H1 (cell line): ENCODE measurements at regions not wholly inside any gene's neighbourhood (a gene's known extent, or its start where the extent isn't known, plus 50 kb on each side); places are given as distances from the start of the nearest gene placed in this dataset.
"Not testable (repeated sequence)": the region's sequence is repeated elsewhere in the genome, so short reads cannot be mapped to it uniquely, and the experiment has no call there.

Experiments
- CTCF ChIA-PET: fragments of 300-600 bp; sonication (Branson Sonifier 250); formaldehyde crosslinking; loops from one replicate; lab custom pipeline; 2021; ENCODE audit not compliant: partially characterized antibody; lab: Charles Lee
- POLR2A ChIA-PET: fragments of 300-600 bp; sonication (Branson Sonifier 250); formaldehyde crosslinking; loops from one replicate; lab custom pipeline; 2021; ENCODE audit warnings: inconsistent platforms; ENCODE audit not compliant: partially characterized antibody; lab: Charles Lee
- DNase-seq, 2 experiments: peaks; one replicate each; pipeline versions ENCODE4 v3.0.0 to v3.0.0-alpha.2; 2010 to 2022; ENCODE audit warnings: low spot score in 2 of 2, low read depth in 1 of 2, mixed read lengths in 1 of 2
- FAIRE-seq: peaks from 2 replicates; lab custom pipeline; 2011; peaks lifted over from hg19 to GRCh38; lab: Jason Lieb, UNC
- H2AFZ ChIP-seq: 2 replicates; pipeline ENCODE4 v1.8.1; 2012; ENCODE audit warnings: low read length, inconsistent platforms
- H2AK5ac ChIP-seq: 2 replicates; pipeline ENCODE4 v1.6.1; 2013; ENCODE audit warnings: low read depth, low read length
- H2BK120ac ChIP-seq: replicated peaks from 2 replicates; pipeline ENCODE3; 2013; ENCODE audit warnings: low read depth, low read length, inconsistent platforms
- H2BK12ac ChIP-seq: 2 replicates; pipeline ENCODE4 v1.6.1; 2013; ENCODE audit warnings: low read depth, low read length
- H2BK15ac ChIP-seq: 2 replicates; pipeline ENCODE4 v1.6.1; 2013; ENCODE audit warnings: low read length
- H2BK20ac ChIP-seq: 2 replicates; pipeline ENCODE4 v1.6.1; 2013; ENCODE audit warnings: low read length
- H2BK5ac ChIP-seq: 2 replicates; pipeline ENCODE4 v1.6.1; 2013; ENCODE audit warnings: low read depth, low read length
- H3K14ac ChIP-seq: 2 replicates; pipeline ENCODE4 v1.6.1; 2013; ENCODE audit warnings: inconsistent platforms; ENCODE audit not compliant: insufficient read length
- H3K18ac ChIP-seq: 2 replicates; pipeline ENCODE4 v1.6.1; 2013; ENCODE audit warnings: low read length; ENCODE audit errors: extremely low read depth
- H3K23ac ChIP-seq: 2 replicates; pipeline ENCODE4 v1.6.1; 2013; ENCODE audit warnings: inconsistent platforms; ENCODE audit not compliant: insufficient read length
- H3K23me2 ChIP-seq: 2 replicates; pipeline ENCODE4 v1.6.1; 2013; ENCODE audit warnings: low read depth, low read length
- H3K27ac ChIP-seq: 2 replicates; pipeline ENCODE4 v1.6.1; 2011; ENCODE audit warnings: low read depth, low read length, inconsistent platforms
- H3K27me3 ChIP-seq, 4 experiments: replicated peaks in 1 of 4; 1 replicate in 1 of 4; 2 replicates in 3 of 4; pipeline versions ENCODE4 v1.6.1 to v1.8.1; 2011 to 2013; ENCODE audit warnings: low read length in 3 of 4, mild to moderate bottlenecking in 3 of 4, inconsistent platforms in 2 of 4, mixed read lengths in 2 of 4, moderate library complexity in 1 of 4; ENCODE audit not compliant: control insufficient read depth in 3 of 4, insufficient read depth in 3 of 4; ENCODE audit errors: extremely low read depth in 1 of 4
- H3K36me3 ChIP-seq, 4 experiments: 2 replicates each; pipeline versions ENCODE4 v1.6.1 to v1.8.1; 2011 to 2013; ENCODE audit warnings: mild to moderate bottlenecking in 4 of 4, low read length in 3 of 4, moderate library complexity in 2 of 4, control low read depth in 1 of 4, inconsistent platforms in 1 of 4; ENCODE audit not compliant: insufficient read depth in 4 of 4, control insufficient read depth in 2 of 4
- H3K4ac ChIP-seq: replicated peaks from 2 replicates; pipeline ENCODE3; 2013; ENCODE audit warnings: low read length, low read depth, mixed read lengths, inconsistent platforms; ENCODE audit not compliant: insufficient read length
- H3K4me1 ChIP-seq, 4 experiments: replicated peaks in 1 of 4; 1 replicate in 1 of 4; 2 replicates in 3 of 4; pipeline versions ENCODE4 v1.6.1 to v1.8.1; 2011 to 2013; ENCODE audit warnings: low read length in 3 of 4, inconsistent platforms in 2 of 4, mixed read lengths in 1 of 4; ENCODE audit not compliant: insufficient read depth in 4 of 4, control insufficient read depth in 3 of 4
- H3K4me2 ChIP-seq, 2 experiments: 2 replicates each; pipeline versions ENCODE4 v1.6.1 to v1.8.1; 2011 to 2013; ENCODE audit warnings: low read depth in 2 of 2, low read length in 2 of 2, control low read depth in 1 of 2, inconsistent platforms in 1 of 2, mild to moderate bottlenecking in 1 of 2; ENCODE audit not compliant: insufficient read depth in 1 of 2
- H3K4me3 ChIP-seq, 4 experiments: fragments of 200-600, 300-600 bp in 1 of 4; sonication (generic), shearing (Covaris generic), sonication (Bioruptor Twin) in 1 of 4; 2 replicates each; pipeline versions ENCODE4 v1.5.1 to v1.8.1; 2011 to 2016; ENCODE audit warnings: low read length in 4 of 4, low read depth in 3 of 4, control low read depth in 2 of 4, inconsistent platforms in 2 of 4, mild to moderate bottlenecking in 2 of 4, mixed read lengths in 1 of 4, moderate library complexity in 1 of 4; ENCODE audit not compliant: insufficient read depth in 2 of 4; ENCODE audit errors: extremely low read depth in 1 of 4
- H3K56ac ChIP-seq: replicated peaks from 2 replicates; pipeline ENCODE3; 2013; ENCODE audit warnings: low read depth, mild to moderate bottlenecking, mixed read lengths, low read length, inconsistent platforms; ENCODE audit not compliant: insufficient read length
- H3K79me1 ChIP-seq: 2 replicates; pipeline ENCODE4 v1.6.1; 2013; ENCODE audit warnings: low read depth, low read length, control low read depth
- H3K79me2 ChIP-seq, 2 experiments: 2 replicates each; pipeline versions ENCODE4 v1.6.1 to v1.8.1; 2012 to 2013; ENCODE audit warnings: low read length in 2 of 2, mild to moderate bottlenecking in 2 of 2, inconsistent platforms in 1 of 2; ENCODE audit not compliant: insufficient read depth in 2 of 2, control insufficient read depth in 1 of 2
- H3K9ac ChIP-seq, 4 experiments: replicated peaks in 1 of 4; 1 replicate in 1 of 4; 2 replicates in 3 of 4; pipeline versions ENCODE4 v1.6.1 to v1.8.1; 2011 to 2013; ENCODE audit warnings: low read depth in 3 of 4, low read length in 3 of 4, control low read depth in 2 of 4, mild to moderate bottlenecking in 2 of 4, moderate library complexity in 2 of 4, inconsistent platforms in 1 of 4; ENCODE audit errors: extremely low read depth in 1 of 4
- H3K9me3 ChIP-seq, 2 experiments: 2 replicates each; pipeline versions ENCODE4 v1.6.1 to v1.8.1; 2012 to 2013; ENCODE audit warnings: mild to moderate bottlenecking in 2 of 2, moderate library complexity in 2 of 2, control low read depth in 1 of 2, inconsistent platforms in 1 of 2, low read depth in 1 of 2, low read length in 1 of 2, mixed read lengths in 1 of 2; ENCODE audit not compliant: insufficient read depth in 2 of 2
- H4K20me1 ChIP-seq, 2 experiments: replicated peaks in 1 of 2; 2 replicates each; pipeline versions ENCODE3 to v1.8.1; 2011 to 2013; ENCODE audit warnings: inconsistent platforms in 2 of 2, low read length in 2 of 2, mild to moderate bottlenecking in 1 of 2; ENCODE audit not compliant: insufficient read depth in 2 of 2, control insufficient read depth in 1 of 2
- H4K5ac ChIP-seq: 2 replicates; pipeline ENCODE4 v1.6.1; 2013; ENCODE audit warnings: low read length, low read depth, mixed read lengths, inconsistent platforms; ENCODE audit not compliant: insufficient read length
- H4K8ac ChIP-seq: 2 replicates; pipeline ENCODE4 v1.8.0; 2013; ENCODE audit warnings: mild to moderate bottlenecking, moderate library complexity, low read length, inconsistent platforms; ENCODE audit not compliant: insufficient read depth; ENCODE audit errors: extremely low read depth
- H4K91ac ChIP-seq: replicated peaks from 2 replicates; pipeline ENCODE3; 2013; ENCODE audit warnings: low read length, mixed read lengths, inconsistent platforms; ENCODE audit not compliant: insufficient read length
- WGBS, 2 experiments: shearing (Covaris generic) in 1 of 2; methylation state at CpG; one replicate each; pipeline versions ENCODE4 v1.1.6 to v1.1.7; 2013 to 2015; ENCODE audit warnings: low lambda C conversion rate in 2 of 2, mixed read lengths in 2 of 2, inconsistent platforms in 1 of 2, low coverage in 1 of 2, missing lambda C conversion rate in 1 of 2; ENCODE audit not compliant: insufficient replicate concordance in 2 of 2, insufficient coverage in 1 of 2, insufficient read length in 1 of 2; ENCODE audit errors: extremely low coverage in 1 of 2, missing lambda C conversion rate in 1 of 2; 5-methylcytosine and 5-hydroxymethylcytosine counted together

DNA sequence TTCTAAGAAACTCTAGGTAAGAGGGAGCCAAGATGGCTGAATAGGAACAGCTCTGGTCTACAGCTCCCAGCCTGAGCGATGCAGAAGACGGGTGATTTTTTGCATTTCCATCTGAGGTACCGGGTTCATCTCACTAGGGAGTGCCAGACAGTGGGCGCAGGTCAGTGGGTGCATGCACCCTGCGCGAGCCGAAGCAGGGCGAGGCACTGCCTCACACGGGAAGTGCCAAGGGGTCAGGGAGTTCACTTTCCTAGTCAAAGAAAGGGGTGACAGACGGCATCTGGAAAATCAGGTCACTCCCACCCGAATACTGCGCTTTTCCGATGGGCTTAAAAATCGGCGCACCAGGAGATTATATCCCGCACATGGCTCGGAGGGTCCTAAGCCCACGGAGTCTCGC, 1796.7 kb upstream of the PCDH10 start:
- H3K79me1 ChIP-seq, H2BK20ac ChIP-seq, H2BK15ac ChIP-seq, H2BK12ac ChIP-seq, H4K20me1 ChIP-seq, H2AFZ ChIP-seq, H4K5ac ChIP-seq, H3K14ac ChIP-seq, H3K79me2 ChIP-seq, FAIRE-seq, H3K23ac ChIP-seq, H3K36me3 ChIP-seq, H3K18ac ChIP-seq, H3K9me3 ChIP-seq, H3K4me1 ChIP-seq, H2BK5ac ChIP-seq, H3K56ac ChIP-seq, H2BK120ac ChIP-seq, H3K23me2 ChIP-seq, H4K8ac ChIP-seq, POLR2A ChIA-PET, H2AK5ac ChIP-seq, H3K9ac ChIP-seq, CTCF ChIA-PET, H3K27me3 ChIP-seq, H3K4me3 ChIP-seq, H3K27ac ChIP-seq, DNase-seq, H4K91ac ChIP-seq, H3K4me2 ChIP-seq, H3K4ac ChIP-seq: not testable (repeated sequence)
- 98% methylated on average over 19 of the region's 19 CpGs; no CpG with 5 or more reads in 1 of the 2 experiments for WGBS, 2 experiments
